ENCODE measurements at regions not wholly inside any gene's neighbourhood (a gene's known extent, or its start where the extent isn't known, plus 50 kb on each side); places are given as distances from the start of the nearest gene placed in this dataset.
"Not testable (repeated sequence)": the region's sequence is repeated elsewhere in the genome, so short reads cannot be mapped to it uniquely, and the experiment has no call there.

GRCh38 chr14:105686050-105686449 lies 159.7 kb downstream of the TMEM121 start:
- H3F3A ChIP-seq (ENCODE audit: low read length, unreplicated experiment); H3K4me2 ChIP-seq (ENCODE audit: low read length); DNase-seq; POLR2A ChIA-PET (ENCODE audit: unreplicated experiment); ATAC-seq; H3K27ac ChIP-seq (ENCODE audit: low read length); H3K79me2 ChIP-seq (ENCODE audit: low read length); intact Hi-C loops (cut with micrococcal nuclease); H3K4me3 ChIP-seq (ENCODE audit: low read length); H3K4me1 ChIP-seq (ENCODE audit: insufficient read depth, low read length); H3K9ac ChIP-seq (ENCODE audit: low read length); CTCF ChIA-PET; BruUV-seq (replicated peaks); H4K20me1 ChIP-seq (ENCODE audit: low read length); H3K27me3 ChIP-seq (ENCODE audit: low read length); H3K9me3 ChIP-seq (ENCODE audit: low read length); H3K36me3 ChIP-seq (ENCODE audit: low read depth, low read length); H2AFZ ChIP-seq (ENCODE audit: low read length); H3K9me2 ChIP-seq (replicated peaks; ENCODE audit: low read length): not testable (repeated sequence)

GRCh38 chr14:105686462-105687170 lies 160.2 kb downstream of the TMEM121 start:
- H3K4me1 ChIP-seq (ENCODE audit: insufficient read depth, low read length); H2AFZ ChIP-seq (ENCODE audit: low read length); H3K9me2 ChIP-seq (replicated peaks; ENCODE audit: low read length); H3K79me2 ChIP-seq (ENCODE audit: low read length); POLR2A ChIA-PET (ENCODE audit: unreplicated experiment); intact Hi-C loops (cut with micrococcal nuclease); H3K4me2 ChIP-seq (ENCODE audit: low read length); H3K4me3 ChIP-seq (ENCODE audit: low read length); ATAC-seq; H3K27me3 ChIP-seq (ENCODE audit: low read length); H4K20me1 ChIP-seq (ENCODE audit: low read length); H3F3A ChIP-seq (ENCODE audit: low read length, unreplicated experiment); CTCF ChIA-PET; H3K9me3 ChIP-seq (ENCODE audit: low read length); H3K36me3 ChIP-seq (ENCODE audit: low read depth, low read length); H3K27ac ChIP-seq (ENCODE audit: low read length); BruUV-seq (replicated peaks); H3K9ac ChIP-seq (ENCODE audit: low read length); DNase-seq: not testable (repeated sequence)

DNA sequence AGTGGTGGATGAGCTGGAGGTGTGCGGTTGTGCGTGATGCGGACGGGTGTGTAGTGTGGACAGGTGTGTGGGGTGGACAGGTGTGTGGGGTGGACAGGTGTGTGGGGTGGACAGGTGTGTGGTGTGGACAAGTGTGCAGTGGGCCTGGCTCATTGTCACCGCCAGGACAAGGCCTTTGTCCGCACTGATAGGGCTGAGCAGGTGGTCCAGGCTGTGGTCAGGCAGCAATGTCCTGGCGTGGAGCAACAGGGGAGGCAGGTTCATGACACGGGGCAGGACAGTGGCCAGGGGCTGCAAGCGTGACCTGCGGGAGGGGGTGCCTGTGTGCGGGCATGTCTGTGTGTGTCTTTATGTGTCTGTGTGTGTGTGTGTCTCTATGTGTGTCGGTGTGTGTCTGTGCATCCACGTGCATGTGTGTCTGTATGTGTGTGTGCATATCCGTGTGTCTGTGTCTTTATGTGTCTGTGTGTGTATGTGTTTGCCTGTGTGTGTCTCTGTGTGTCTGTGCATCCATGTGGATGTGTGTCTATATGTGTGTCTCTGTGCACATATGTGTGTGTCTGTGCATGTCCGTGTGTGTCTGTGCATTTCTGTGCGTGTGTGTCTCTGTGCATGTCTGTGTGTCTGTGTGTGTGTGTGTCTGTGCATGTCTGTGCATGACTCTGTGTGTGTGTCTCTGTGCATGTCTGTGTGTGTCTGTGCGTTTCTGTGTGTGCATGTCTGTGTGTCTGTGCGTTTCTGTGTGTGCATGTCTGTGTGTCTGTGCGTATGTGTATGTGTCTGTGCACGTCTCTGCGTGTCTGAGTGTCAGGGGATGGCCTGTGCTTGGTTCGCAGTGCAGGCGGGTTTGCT lies 161.0 kb downstream of the TMEM121 start:
- H3K4me3 ChIP-seq (ENCODE audit: low read length); H3K79me2 ChIP-seq (ENCODE audit: low read length); H3K9ac ChIP-seq (ENCODE audit: low read length); H3K27me3 ChIP-seq (ENCODE audit: low read length); H3K9me2 ChIP-seq (replicated peaks; ENCODE audit: low read length); H2AFZ ChIP-seq (ENCODE audit: low read length); CTCF ChIA-PET; DNase-seq; BruUV-seq (replicated peaks); H3K36me3 ChIP-seq (ENCODE audit: low read depth, low read length); H3K9me3 ChIP-seq (ENCODE audit: low read length); ATAC-seq; H4K20me1 ChIP-seq (ENCODE audit: low read length); H3K4me2 ChIP-seq (ENCODE audit: low read length); H3F3A ChIP-seq (ENCODE audit: low read length, unreplicated experiment); POLR2A ChIA-PET (ENCODE audit: unreplicated experiment); H3K27ac ChIP-seq (ENCODE audit: low read length); intact Hi-C loops (cut with micrococcal nuclease); H3K4me1 ChIP-seq (ENCODE audit: insufficient read depth, low read length): not testable (repeated sequence)

DNA sequence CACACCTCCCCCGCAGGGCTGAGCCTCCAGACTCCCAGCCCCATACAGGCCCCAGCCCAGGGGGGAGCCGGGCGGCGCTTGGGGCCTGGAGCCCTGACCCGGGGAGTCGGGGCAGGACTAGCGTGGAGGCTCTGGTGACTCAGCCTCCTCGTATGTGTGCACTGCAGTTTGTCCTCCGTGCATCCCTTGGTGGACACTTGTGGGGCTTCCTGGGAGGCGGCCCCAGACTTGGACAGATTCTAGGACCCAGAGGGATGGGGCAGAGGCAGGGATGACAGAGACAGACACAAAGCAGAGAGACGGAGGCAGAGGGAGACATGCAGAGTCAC lies 161.6 kb downstream of the TMEM121 start:
- H3K36me3 ChIP-seq (ENCODE audit: low read depth, low read length); H3K27ac ChIP-seq (ENCODE audit: low read length); H3K4me1 ChIP-seq (ENCODE audit: insufficient read depth, low read length); H3K27me3 ChIP-seq (ENCODE audit: low read length); BruUV-seq (replicated peaks); H4K20me1 ChIP-seq (ENCODE audit: low read length); H3K4me2 ChIP-seq (ENCODE audit: low read length); intact Hi-C loops (cut with micrococcal nuclease); H3K9me2 ChIP-seq (replicated peaks; ENCODE audit: low read length); H3K4me3 ChIP-seq (ENCODE audit: low read length); CTCF ChIA-PET; H3K9ac ChIP-seq (ENCODE audit: low read length); DNase-seq; POLR2A ChIA-PET (ENCODE audit: unreplicated experiment); H3K79me2 ChIP-seq (ENCODE audit: low read length); H2AFZ ChIP-seq (ENCODE audit: low read length); H3F3A ChIP-seq (ENCODE audit: low read length, unreplicated experiment); H3K9me3 ChIP-seq (ENCODE audit: low read length): not testable (repeated sequence)
- ATAC-seq, result peak; percentile 52

GRCh38 chr14:105688664-105689221 lies 162.4 kb downstream of the TMEM121 start:
- H3K9ac ChIP-seq (ENCODE audit: low read length); POLR2A ChIA-PET (ENCODE audit: unreplicated experiment); H3K9me2 ChIP-seq (replicated peaks; ENCODE audit: low read length); ATAC-seq; BruUV-seq (replicated peaks); H4K20me1 ChIP-seq (ENCODE audit: low read length); H3K36me3 ChIP-seq (ENCODE audit: low read depth, low read length); H3K4me2 ChIP-seq (ENCODE audit: low read length); H3K4me1 ChIP-seq (ENCODE audit: insufficient read depth, low read length); H3K27ac ChIP-seq (ENCODE audit: low read length); intact Hi-C loops (cut with micrococcal nuclease); DNase-seq; H3K79me2 ChIP-seq (ENCODE audit: low read length); H3K27me3 ChIP-seq (ENCODE audit: low read length); H2AFZ ChIP-seq (ENCODE audit: low read length); H3K4me3 ChIP-seq (ENCODE audit: low read length); H3K9me3 ChIP-seq (ENCODE audit: low read length); CTCF ChIA-PET; H3F3A ChIP-seq (ENCODE audit: low read length, unreplicated experiment): not testable (repeated sequence)
